ENCODE measurements at regions not wholly inside any gene's neighbourhood (a gene's known extent, or its start where the extent isn't known, plus 50 kb on each side); places are given as distances from the start of the nearest gene placed in this dataset.

- Histone ChIP-seq H3K27ac (ENCODE audit: low read depth, low read length, severe bottlenecking) (no peak overlapping the region), H3K36me3 (ENCODE audit: control insufficient read depth, insufficient read depth, low read length) (no peaks in the 10 kb centered on the region), H3K4me1 (ENCODE audit: control insufficient read depth, insufficient read depth, low read length, poor library complexity, severe bottlenecking) (no peaks in the 10 kb centered on the region), H3K4me3 (ENCODE audit: extremely low read depth, insufficient read depth, low read length, poor library complexity, severe bottlenecking) (no peak overlapping the region), H3K9me3 (ENCODE audit: control insufficient read depth, low read length) (no peaks in the 10 kb centered on the region)
- WGBS, 2 experiments (ENCODE audit: insufficient coverage in 2 of 2), result no CpG with 5 or more reads among the region's 6 CpGs
Measured at GRCh38 chr5:162484095-162484494, 416.5 kb downstream of the GABRG2 start.

DNA sequence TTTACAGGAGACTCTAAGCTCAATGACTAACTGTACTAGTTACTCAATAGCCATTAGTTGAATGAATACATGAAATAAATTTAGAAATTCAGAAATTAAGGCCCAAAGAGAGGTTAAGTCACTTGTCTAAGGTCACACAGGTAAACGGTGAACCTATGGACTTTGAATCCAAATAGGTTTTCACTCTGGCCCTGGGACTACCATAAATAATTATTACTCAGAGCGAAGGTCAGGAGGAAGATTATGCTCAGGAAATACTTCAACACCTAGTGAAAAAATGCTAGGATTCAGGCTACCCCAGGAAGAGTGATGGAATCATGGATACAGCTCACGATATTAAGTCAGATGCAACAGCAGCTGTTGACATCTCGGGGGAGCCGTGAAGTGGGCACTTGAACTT is 417.4 kb downstream of the GABRG2 start:
- Histone ChIP-seq H3K27ac (ENCODE audit: low read depth, low read length, severe bottlenecking) (no peak overlapping the region), H3K4me3 (ENCODE audit: extremely low read depth, insufficient read depth, low read length, poor library complexity, severe bottlenecking) (no peak overlapping the region), H3K4me1 (ENCODE audit: control insufficient read depth, insufficient read depth, low read length, poor library complexity, severe bottlenecking) (no peaks in the 10 kb centered on the region), H3K36me3 (ENCODE audit: control insufficient read depth, insufficient read depth, low read length) (no peaks in the 10 kb centered on the region), H3K9me3 (ENCODE audit: control insufficient read depth, low read length) (no peaks in the 10 kb centered on the region)
- WGBS, 2 experiments (ENCODE audit: insufficient coverage in 2 of 2), result 80 to 85% methylated on average over 4 to 5 of the region's 5 CpGs

DNA sequence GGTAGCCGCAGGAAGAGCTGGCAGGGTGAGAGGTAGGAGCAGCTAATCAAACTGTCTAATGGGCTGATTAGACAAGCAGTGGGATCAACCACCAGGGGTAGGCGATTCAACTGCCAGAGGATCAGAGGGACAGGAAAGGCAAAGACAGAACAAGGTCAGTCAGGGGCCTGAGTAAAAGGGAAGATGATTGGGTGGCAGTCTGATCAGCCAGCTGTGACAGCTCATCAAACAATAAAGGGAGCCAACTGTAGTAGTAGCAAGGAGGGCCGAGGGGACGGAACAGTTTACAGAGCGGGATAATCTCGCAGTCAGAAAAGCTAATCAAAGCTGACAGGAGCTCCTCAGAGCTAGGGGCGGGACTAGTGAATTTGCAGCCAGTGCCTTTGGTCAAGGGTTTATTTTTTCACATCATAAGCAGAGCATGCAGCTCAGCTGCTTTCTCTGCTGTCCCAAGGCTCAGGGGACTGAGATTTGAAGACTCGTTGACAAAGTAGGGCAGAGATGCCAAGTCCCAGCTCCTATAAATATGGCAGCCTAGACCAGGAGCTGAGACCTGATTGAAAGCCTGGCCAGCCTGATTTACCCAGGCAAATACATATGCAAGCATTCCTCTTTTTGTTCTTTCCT is 418.2 kb downstream of the GABRG2 start:
- Histone ChIP-seq H3K4me1 (ENCODE audit: control insufficient read depth, insufficient read depth, low read length, poor library complexity, severe bottlenecking) (no peaks in the 10 kb centered on the region), H3K9me3 (ENCODE audit: control insufficient read depth, low read length) (no peaks in the 10 kb centered on the region), H3K4me3 (ENCODE audit: extremely low read depth, insufficient read depth, low read length, poor library complexity, severe bottlenecking) (no peak overlapping the region), H3K36me3 (ENCODE audit: control insufficient read depth, insufficient read depth, low read length) (no peaks in the 10 kb centered on the region), H3K27ac (ENCODE audit: low read depth, low read length, severe bottlenecking) (no peak overlapping the region)
- 90 to 92% methylated on average over 6 to 8 of the region's 8 CpGs for WGBS, 2 experiments (ENCODE audit: insufficient coverage in 2 of 2)

GRCh38 chr5:162487528-162488525 is 420.3 kb downstream of the GABRG2 start:
- Histone ChIP-seq H3K4me1 (ENCODE audit: control insufficient read depth, insufficient read depth, low read length, poor library complexity, severe bottlenecking) (no peaks in the 10 kb centered on the region), H3K4me3 (ENCODE audit: extremely low read depth, insufficient read depth, low read length, poor library complexity, severe bottlenecking) (no peak overlapping the region), H3K9me3 (ENCODE audit: control insufficient read depth, low read length) (no peaks in the 10 kb centered on the region), H3K27ac (ENCODE audit: low read depth, low read length, severe bottlenecking) (no peak overlapping the region), H3K36me3 (ENCODE audit: control insufficient read depth, insufficient read depth, low read length) (no peaks in the 10 kb centered on the region)
- 100% methylated on average over 1 of the region's 7 CpGs; no CpG with 5 or more reads in 1 of the 2 experiments for WGBS, 2 experiments (ENCODE audit: insufficient coverage in 2 of 2)

DNA sequence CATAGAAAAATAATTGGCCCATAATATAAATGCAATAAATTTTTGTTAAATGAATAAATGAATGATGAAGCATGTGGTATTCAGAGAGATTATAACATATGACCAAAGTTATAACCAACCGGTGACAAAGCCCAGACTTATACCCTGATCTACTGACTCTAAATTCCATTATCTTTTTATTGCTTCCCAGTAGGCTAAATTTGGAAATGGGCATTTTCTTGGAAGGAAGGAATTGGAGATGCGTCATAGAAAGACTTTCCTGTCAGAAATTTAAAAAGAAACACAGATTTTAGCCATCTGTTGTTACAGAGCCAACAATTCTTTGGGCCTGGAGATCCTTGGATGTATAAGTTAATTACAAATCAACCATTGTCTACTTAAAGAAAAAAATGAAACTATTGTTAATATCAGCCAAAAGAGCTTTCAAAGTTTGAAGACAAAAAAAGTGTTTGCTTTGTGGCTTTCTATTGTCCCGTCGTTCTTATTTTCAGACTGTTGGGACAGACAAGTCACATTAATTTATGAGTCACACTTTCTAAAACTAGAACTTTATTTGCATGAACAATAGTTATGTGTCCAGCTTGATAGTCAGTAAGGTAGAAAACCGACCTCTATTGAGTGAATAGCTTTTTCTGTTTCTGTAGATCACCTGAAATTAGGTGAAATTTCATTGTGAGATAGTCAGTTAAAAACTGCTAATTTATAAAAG is 428.7 kb downstream of the GABRG2 start:
- WGBS, 2 experiments (ENCODE audit: insufficient coverage in 2 of 2), result 100% methylated on average over 1 of the region's 5 CpGs; no CpG with 5 or more reads in 1 of the 2 experiments
- Histone ChIP-seq H3K4me3 (ENCODE audit: extremely low read depth, insufficient read depth, low read length, poor library complexity, severe bottlenecking) (no peak overlapping the region), H3K9me3 (ENCODE audit: control insufficient read depth, low read length) (no peaks in the 10 kb centered on the region), H3K27ac (ENCODE audit: low read depth, low read length, severe bottlenecking) (no peak overlapping the region), H3K4me1 (ENCODE audit: control insufficient read depth, insufficient read depth, low read length, poor library complexity, severe bottlenecking) (no peaks in the 10 kb centered on the region), H3K36me3 (ENCODE audit: control insufficient read depth, insufficient read depth, low read length) (no peaks in the 10 kb centered on the region)

DNA sequence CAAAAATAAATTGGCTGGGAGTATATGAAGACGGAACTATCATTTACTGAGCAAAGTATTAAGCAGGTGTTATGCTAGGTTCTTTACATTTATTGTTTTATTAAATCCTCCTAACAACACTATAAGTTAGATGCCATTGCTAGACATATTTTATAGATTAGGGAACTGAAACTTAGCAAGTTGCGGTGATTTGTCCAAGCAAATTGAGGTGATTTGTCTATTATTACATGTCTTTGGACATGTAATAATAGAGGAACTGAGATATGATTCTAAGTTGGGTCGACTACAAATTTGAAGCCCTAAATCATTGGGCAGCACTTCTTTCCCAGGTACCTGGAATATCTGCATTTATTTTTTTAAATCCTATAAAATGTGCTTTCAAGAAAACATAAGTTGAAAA is 429.9 kb downstream of the GABRG2 start:
- no peaks in the 10 kb centered on the region for H3K36me3 ChIP-seq (ENCODE audit: control insufficient read depth, insufficient read depth, low read length)
- no peaks in the 10 kb centered on the region for H3K9me3 ChIP-seq (ENCODE audit: control insufficient read depth, low read length)
- WGBS, 2 experiments (ENCODE audit: insufficient coverage in 2 of 2), result 50% methylated on average over 1 of the region's 3 CpGs; no CpG with 5 or more reads in 1 of the 2 experiments

GRCh38 chr5:162502780-162503179 is 435.2 kb downstream of the GABRG2 start:
- no CpG with 5 or more reads among the region's 3 CpGs for WGBS, 2 experiments (ENCODE audit: insufficient coverage in 2 of 2)
- no peak overlapping the region for H3K4me3 ChIP-seq (ENCODE audit: extremely low read depth, insufficient read depth, low read length, poor library complexity, severe bottlenecking)
- H3K36me3 ChIP-seq (ENCODE audit: control insufficient read depth, insufficient read depth, low read length), result no peaks in the 10 kb centered on the region
- no peak overlapping the region for H3K27ac ChIP-seq (ENCODE audit: low read depth, low read length, severe bottlenecking)
- no peaks in the 10 kb centered on the region for H3K4me1 ChIP-seq (ENCODE audit: control insufficient read depth, insufficient read depth, low read length, poor library complexity, severe bottlenecking)
- no peaks in the 10 kb centered on the region for H3K9me3 ChIP-seq (ENCODE audit: control insufficient read depth, low read length)

More for the DNA sequence above, 429.9 kb downstream of the GABRG2 start:
- H3K4me1 ChIP-seq (ENCODE audit: control insufficient read depth, insufficient read depth, low read length, poor library complexity, severe bottlenecking), result no peaks in the 10 kb centered on the region
- no peak overlapping the region for H3K27ac ChIP-seq (ENCODE audit: low read depth, low read length, severe bottlenecking)
- no peak overlapping the region for H3K4me3 ChIP-seq (ENCODE audit: extremely low read depth, insufficient read depth, low read length, poor library complexity, severe bottlenecking)

DNA sequence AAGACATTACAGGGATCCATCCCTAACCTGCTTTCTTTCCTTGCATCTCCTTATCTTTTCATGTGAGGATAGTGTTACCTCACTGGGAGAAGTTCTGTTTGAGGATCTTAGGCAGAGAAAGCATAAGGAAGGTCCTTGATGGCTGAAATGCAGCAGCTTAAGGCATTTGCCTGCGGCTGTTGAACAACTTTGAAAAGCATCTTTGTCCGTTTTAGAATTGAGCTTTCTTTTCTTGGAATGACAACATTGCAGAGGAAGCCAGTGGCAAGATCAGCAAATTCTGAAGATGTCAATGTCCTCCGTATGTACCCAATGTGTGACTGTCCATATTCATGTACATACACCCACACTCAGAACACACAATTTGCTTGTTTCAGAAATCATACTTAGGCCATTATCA is 436.2 kb downstream of the GABRG2 start:
- no peak overlapping the region for H3K27ac ChIP-seq (ENCODE audit: low read depth, low read length, severe bottlenecking)
- H3K36me3 ChIP-seq (ENCODE audit: control insufficient read depth, insufficient read depth, low read length), result no peaks in the 10 kb centered on the region
- WGBS, 2 experiments (ENCODE audit: insufficient coverage in 2 of 2), result 84 to 94% methylated on average over 2 to 3 of the region's 3 CpGs
- H3K4me1 ChIP-seq (ENCODE audit: control insufficient read depth, insufficient read depth, low read length, poor library complexity, severe bottlenecking), result no peaks in the 10 kb centered on the region
- H3K4me3 ChIP-seq (ENCODE audit: extremely low read depth, insufficient read depth, low read length, poor library complexity, severe bottlenecking), result no peak overlapping the region
- no peaks in the 10 kb centered on the region for H3K9me3 ChIP-seq (ENCODE audit: control insufficient read depth, low read length)

DNA sequence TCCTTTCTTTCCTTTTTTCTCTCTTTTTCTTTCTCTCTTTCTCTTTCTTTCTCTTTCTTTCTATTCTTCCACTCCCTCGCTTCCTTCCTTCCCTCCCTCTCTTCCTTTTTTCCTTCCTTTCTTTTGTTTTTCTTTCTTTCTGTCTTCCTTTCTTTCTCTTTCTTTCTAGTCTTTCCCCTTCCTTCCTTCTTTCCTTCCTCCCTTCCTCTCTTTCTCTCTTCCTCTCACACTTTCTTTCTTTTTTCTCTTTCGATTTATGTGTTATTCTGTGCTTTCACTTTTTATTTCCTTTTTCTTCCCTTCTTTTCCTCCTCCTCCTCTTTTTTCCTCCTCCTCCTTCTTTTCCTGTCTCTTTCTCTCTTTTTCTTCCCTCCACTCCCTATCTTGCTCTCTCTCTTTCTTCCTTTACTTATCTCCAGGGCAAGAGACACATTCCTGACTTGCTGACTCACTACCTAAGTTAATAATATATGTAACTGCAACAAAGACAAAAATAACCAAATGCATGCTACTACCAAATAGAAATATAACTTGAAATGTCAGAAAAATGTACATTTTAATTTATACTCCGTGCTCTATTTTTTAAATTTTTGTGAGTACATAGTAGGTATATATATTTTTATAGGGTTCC is 445.5 kb downstream of the GABRG2 start:
- Histone ChIP-seq H3K36me3 (ENCODE audit: control insufficient read depth, insufficient read depth, low read length) (no peaks in the 10 kb centered on the region), H3K27ac (ENCODE audit: low read depth, low read length, severe bottlenecking) (no peak overlapping the region), H3K9me3 (ENCODE audit: control insufficient read depth, low read length) (no peaks in the 10 kb centered on the region), H3K4me1 (ENCODE audit: control insufficient read depth, insufficient read depth, low read length, poor library complexity, severe bottlenecking) (no peaks in the 10 kb centered on the region), H3K4me3 (ENCODE audit: extremely low read depth, insufficient read depth, low read length, poor library complexity, severe bottlenecking) (no peak overlapping the region)
- WGBS, 2 experiments (ENCODE audit: insufficient coverage in 2 of 2), result 87 to 89% methylated on average over 2 of the region's 3 CpGs

GRCh38 chr5:162514116-162514515 is 446.5 kb downstream of the GABRG2 start:
- H3K4me1 ChIP-seq (ENCODE audit: control insufficient read depth, insufficient read depth, low read length, poor library complexity, severe bottlenecking), result no peaks in the 10 kb centered on the region
- WGBS, 2 experiments (ENCODE audit: insufficient coverage in 2 of 2), result no CpG with 5 or more reads among the region's 2 CpGs

More at GRCh38 chr5:162514116-162514515, 446.5 kb downstream of the GABRG2 start:
- no peak overlapping the region for H3K27ac ChIP-seq (ENCODE audit: low read depth, low read length, severe bottlenecking)
- H3K4me3 ChIP-seq (ENCODE audit: extremely low read depth, insufficient read depth, low read length, poor library complexity, severe bottlenecking), result no peak overlapping the region
- H3K36me3 ChIP-seq (ENCODE audit: control insufficient read depth, insufficient read depth, low read length), result no peaks in the 10 kb centered on the region
- H3K9me3 ChIP-seq (ENCODE audit: control insufficient read depth, low read length), result no peaks in the 10 kb centered on the region

Measured in mesodermal cell (in vitro differentiated cells).